DND-41 (cell line): ENCODE measurements at regions not wholly inside any gene's neighbourhood (a gene's known extent, or its start where the extent isn't known, plus 50 kb on each side); places are given as distances from the start of the nearest gene placed in this dataset.

ENCODE experiments used
- EZH2 ChIP-seq: IDR thresholded peaks from 3 replicates; pipeline ENCODE4 v1.6.1; 2012; ENCODE audit warnings: borderline replicate concordance, low read depth, mild to moderate bottlenecking, moderate library complexity, low read length, inconsistent platforms; ENCODE audit not compliant: severe bottlenecking
- TF ChIP-seq, protein P1 (sequence below): IDR thresholded peaks from 2 replicates; pipeline ENCODE4 v1.5.1; 2012; ENCODE audit warnings: borderline replicate concordance, low read length, moderate library complexity, mild to moderate bottlenecking; ENCODE audit not compliant: poor library complexity, severe bottlenecking; ENCODE audit errors: extremely low read depth

DNA sequence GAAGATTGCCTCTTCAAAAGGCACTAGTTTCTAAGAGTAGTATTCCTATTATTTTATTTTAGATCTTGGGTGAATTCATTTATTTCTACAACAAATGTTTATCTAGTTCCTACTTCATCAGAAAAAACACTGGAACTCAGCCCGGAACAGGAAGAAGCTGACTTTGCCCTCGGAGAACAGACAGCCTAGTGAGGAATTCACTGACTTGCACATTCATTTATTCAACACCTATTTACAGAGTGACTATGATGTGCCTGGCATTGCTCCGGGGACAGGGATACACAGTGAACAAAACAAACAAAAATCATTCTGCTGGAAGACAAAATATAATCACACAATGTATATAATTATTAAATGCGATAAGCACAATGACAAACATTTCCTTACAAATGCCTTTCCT is 54.4 kb upstream of the SDK1 start:
- TF ChIP-seq, protein P1, sequence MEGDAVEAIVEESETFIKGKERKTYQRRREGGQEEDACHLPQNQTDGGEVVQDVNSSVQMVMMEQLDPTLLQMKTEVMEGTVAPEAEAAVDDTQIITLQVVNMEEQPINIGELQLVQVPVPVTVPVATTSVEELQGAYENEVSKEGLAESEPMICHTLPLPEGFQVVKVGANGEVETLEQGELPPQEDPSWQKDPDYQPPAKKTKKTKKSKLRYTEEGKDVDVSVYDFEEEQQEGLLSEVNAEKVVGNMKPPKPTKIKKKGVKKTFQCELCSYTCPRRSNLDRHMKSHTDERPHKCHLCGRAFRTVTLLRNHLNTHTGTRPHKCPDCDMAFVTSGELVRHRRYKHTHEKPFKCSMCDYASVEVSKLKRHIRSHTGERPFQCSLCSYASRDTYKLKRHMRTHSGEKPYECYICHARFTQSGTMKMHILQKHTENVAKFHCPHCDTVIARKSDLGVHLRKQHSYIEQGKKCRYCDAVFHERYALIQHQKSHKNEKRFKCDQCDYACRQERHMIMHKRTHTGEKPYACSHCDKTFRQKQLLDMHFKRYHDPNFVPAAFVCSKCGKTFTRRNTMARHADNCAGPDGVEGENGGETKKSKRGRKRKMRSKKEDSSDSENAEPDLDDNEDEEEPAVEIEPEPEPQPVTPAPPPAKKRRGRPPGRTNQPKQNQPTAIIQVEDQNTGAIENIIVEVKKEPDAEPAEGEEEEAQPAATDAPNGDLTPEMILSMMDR, result no peak
- no peak for TF ChIP-seq EZH2
